H4 (cell line): ENCODE measurements at regions not wholly inside any gene's neighbourhood (a gene's known extent, or its start where the extent isn't known, plus 50 kb on each side); places are given as distances from the start of the nearest gene placed in this dataset.
"Not testable (repeated sequence)": the region's sequence is repeated elsewhere in the genome, so short reads cannot be mapped to it uniquely, and the experiment has no call there.

Experiments
- DNase-seq: peaks from one replicate; pipeline ENCODE4 v3.0.0-alpha.2; 2015; ENCODE audit warnings: low spot score

GRCh38 chr4:14315129-14315528 lies 687.2 kb upstream of the CPEB2 start:
- no peak for DNase-seq

DNA sequence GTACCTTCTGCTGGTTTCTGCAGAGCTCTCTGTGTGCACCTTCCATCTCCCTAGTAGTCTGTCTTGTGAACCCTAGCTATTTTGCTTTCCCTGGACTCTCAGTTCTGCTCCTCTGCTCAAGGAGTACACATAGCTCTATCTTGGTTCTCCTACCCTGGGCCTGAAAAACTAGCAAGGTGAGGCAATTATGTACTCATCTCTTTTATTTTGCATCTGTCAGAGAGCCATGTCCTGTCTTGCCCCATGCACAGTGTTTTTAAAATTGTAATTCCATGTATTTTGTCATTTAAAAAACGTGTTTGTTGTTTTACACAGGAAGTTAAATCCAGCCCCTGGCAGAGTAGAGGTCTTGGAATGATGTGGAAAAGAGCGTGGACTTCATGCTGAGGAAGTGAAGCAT lies 684.9 kb upstream of the CPEB2 start:
- DNase-seq, result no peak

DNA sequence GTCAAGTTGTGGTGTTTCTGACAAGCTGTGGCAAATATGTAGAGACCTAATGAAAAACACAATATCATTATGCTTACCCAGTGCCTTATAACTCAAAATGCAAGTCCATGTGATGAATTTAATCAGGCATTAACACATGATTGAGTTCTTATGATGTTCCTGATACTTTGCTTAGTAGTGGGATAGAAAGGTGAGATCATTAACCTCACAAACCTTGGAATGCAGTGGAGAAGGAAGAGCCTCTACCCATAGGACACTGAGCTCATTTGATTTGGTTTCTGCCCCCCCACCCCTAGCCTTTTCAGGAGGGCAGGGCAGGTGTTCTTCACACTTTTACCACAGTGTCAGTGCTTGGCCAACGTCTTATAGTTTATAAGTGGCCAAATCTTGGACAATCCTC lies 683.6 kb upstream of the CPEB2 start:
- no peak for DNase-seq

DNA sequence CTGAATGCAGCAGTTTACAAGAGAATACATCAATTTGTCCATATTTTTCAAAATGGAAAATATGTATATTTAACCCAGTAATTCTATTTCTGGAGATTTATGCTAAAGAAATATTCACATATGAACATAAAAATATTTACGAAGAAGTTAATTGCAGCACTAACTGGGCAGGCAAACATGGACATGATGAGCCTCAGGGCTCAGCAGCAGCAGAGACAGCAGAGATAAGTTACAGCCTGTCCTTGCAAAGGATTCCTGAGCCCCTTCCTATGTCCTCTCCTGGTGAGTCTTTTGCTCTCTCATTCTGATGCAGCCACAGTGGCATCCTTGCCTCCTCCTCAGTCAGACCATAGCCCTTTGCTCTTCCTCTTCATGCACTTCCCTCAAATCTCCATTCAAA lies 680.6 kb upstream of the CPEB2 start:
- no peak for DNase-seq

DNA sequence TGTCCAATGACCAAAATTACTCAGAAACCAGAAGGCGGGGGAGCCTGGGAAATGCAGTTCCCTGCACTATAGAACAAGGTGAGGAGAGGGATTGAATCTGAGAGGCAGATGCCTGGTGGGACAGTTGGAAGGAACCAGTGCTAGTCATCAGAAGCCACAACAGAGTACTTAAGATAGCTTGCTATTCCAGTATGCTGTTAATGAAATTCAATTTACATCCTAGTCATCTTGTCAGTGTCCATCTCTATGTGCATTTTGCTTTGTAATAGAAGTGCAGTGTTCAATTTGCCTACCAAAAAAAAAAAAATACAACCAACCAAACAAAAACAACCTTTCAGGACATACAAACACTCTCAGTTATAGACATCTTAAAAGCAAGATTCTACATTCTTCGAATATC lies 679.1 kb upstream of the CPEB2 start:
- no peak for DNase-seq

GRCh38 chr4:14329228-14329627 lies 673.1 kb upstream of the CPEB2 start:
- no peak for DNase-seq

DNA sequence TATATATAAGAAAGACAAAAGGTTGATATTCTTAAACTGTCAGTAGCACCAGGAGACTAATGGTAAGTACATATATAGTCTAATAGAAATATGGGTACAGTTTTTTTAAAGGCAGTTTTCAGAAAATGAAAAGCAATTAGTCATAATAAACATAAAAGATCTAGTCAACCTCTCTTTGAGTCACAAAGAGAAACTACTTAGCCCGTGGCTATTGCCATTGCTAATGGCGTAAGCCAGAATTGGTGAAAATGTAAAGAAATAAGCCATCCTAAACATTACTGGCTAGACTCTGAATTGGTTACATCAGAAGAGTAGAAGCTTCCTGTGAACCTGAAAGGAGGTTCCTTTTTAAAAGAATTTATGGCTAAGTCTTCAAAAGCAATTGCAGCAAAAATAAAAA lies 668.7 kb upstream of the CPEB2 start:
- no peak for DNase-seq

GRCh38 chr4:14334166-14334565 lies 668.1 kb upstream of the CPEB2 start:
- no peak for DNase-seq

DNA sequence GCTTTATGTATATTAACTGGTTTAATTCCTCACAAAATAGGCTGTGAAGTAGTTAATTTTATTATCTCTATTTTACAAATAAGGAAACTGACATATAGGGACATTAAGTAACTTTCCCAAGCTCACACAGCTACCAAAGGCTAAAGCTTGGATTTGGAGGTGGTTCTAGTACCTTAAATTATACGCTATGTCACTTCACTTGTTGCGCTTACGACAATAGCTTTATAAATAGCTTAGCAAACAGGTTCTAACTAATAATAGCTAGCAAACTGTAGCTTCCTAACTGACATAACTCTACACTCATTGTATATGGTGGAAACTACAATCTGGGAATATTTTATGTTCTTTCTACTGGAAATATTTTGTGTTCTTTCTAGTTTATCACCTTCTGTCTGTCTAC lies 666.4 kb upstream of the CPEB2 start:
- no peak for DNase-seq

DNA sequence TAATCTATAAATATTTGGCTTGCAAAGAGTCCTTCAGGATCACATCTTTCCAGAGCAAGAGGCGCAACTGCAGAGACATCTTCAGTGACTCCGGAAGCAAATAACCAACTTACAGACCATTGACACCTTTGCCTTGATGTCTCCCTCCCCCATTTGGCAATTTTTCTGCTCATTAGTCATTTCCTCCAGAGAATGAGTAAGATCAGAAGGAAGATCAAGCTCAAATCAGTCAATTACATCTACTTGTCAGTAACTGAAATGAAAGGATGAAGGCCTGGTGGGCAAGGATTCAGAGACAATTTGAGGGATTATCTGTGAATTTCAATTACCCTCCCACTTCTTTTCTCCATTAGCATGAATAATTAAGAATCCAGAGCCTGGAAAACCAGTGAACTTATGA lies 665.6 kb upstream of the CPEB2 start:
- DNase-seq, result no peak

DNA sequence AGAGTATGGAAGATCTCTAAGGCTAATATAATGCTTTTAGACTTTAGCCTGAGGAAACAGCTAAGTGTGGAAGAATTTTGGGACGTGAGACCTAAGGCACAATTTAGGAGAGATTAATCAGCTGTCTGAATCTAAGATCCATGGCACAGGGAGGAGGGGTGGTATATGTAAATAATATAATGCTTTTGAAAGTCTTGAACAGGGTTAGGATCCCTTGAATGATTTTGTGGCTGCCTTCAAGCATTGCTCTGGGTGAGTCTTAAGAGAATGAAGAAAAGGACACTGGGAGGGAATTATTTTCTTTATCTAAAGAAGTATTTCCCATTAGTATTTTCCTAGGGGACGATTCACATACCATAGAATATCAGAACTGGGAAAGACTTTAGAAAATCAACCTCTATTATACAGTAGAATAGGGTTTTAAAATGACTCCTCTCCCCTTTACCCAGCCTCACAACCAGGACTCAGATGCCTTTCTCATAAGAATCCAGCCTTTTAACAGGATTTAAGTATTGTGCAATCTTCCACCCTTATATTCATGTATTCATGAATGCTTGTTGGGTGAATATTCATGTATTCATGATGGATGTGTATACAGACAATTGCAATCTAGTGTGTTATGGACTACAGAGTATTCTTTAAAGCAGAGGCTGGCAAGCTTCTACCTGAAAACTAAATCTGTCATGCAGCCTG lies 664.2 kb upstream of the CPEB2 start:
- DNase-seq, result no peak

DNA sequence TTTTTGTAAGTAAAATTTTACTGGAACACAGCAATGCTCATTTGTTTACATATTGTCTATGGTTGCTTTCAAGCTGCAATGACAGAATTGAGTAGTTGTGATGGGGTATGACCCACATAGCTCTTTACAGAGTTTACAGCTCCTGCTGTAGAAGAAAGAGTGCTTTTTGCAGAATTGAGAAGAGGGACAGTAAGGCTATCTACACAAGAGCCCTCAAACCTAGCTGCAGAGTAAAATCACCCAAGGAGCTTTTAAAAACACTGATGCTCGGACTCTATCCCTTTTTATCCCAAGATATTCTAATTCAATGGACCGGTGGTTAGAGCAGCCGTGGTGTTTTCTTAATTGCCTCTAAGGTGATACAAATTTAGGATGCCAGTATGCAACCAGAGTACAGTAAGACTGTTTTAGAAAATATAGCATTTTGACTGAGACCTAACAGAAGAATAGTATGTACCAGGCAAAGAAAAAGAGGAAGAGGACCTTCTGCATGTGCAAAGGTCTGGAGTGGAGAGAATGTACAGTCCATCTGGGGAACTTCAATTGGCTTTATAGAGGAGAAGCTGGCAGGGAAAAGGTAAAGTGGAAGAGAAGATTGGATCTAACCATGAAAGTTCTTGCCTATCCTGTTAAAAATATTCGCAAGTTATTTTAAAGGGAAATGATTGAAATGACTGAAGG lies 663.6 kb upstream of the CPEB2 start:
- no peak for DNase-seq

DNA sequence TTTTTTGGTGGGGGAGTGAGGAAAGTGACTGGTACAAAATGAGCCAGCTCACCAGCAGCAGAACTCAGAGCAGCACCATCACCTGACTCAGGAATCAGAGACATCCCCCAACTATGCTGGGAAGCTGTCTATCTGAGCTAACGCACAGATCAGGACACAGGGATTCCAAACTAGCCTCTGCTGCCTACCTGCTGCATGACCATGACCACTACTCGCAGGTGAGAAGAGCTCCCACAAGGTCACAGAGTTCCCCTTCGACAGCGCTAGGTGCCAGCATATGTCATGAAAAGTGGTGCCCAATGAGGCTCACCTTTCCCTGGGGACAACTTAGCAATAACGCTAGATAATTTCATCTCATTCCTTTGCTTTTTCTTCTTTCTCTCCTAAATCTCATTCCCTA lies 662.6 kb upstream of the CPEB2 start:
- DNase-seq, result no peak

DNA sequence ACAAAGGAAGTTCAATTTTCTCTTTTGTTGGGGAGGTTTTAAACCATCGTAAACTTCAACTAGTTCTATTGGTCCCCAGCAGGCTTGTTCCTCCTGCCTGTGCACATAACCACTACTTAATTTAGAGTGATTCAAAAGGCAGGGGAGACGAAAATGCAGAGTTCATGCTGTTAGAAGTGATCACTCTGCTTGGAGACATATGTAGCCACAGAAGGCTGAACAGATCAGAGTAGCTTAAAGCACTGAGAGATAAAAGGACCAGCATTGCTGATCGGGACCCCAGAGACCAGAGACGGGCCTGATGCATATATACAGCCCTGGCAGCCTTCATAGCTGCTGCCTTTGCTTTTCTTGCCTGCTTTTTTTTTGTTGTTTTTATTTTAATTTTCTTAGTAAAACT lies 662.0 kb upstream of the CPEB2 start:
- no peak for DNase-seq

- no peak for DNase-seq
Measured at GRCh38 chr4:14343961-14344360, 658.3 kb upstream of the CPEB2 start.

- peak; percentile 17 for DNase-seq
Measured at GRCh38 chr4:14345356-14345775, 656.9 kb upstream of the CPEB2 start.

DNA sequence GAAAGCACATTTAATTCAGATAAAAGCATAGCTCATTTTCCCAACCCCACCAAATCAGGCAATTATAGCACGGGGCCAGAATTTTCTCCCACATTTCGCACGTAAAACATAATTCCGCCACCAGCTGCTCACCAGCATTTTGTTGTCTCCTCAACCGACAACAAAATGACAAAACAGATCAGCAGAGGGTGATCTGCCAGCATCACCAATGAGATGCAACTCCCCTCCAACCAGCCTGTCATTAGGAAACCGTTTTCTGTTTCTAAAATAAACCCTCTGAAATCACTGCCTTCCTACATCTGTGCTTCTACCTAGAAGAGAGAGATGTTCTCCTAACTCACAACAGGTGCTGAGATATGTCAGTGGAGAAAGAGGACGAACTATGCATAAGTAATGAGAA lies 654.8 kb upstream of the CPEB2 start:
- no peak for DNase-seq

DNA sequence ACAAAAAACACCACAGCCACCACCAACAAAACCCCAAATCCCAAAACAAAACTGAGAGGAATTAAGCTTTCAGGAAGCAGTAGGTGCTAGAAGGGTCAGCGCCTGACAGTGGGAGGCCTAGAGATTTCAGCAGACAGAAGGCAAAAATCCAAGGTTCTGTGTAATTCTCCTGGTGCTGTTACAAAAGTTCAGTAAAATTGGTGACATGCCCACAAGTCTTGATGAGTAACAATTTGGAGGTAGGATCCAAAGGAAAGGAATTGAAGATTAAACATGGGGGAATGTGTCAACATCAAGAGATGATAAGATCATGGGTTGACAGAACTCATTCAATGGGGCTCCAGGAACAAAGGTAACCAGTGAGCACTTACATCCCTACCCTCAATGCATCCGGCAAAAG lies 653.8 kb upstream of the CPEB2 start:
- DNase-seq, result no peak

- not testable (repeated sequence) for DNase-seq
Measured at GRCh38 chr4:14358544-14359160, 643.6 kb upstream of the CPEB2 start.

DNA sequence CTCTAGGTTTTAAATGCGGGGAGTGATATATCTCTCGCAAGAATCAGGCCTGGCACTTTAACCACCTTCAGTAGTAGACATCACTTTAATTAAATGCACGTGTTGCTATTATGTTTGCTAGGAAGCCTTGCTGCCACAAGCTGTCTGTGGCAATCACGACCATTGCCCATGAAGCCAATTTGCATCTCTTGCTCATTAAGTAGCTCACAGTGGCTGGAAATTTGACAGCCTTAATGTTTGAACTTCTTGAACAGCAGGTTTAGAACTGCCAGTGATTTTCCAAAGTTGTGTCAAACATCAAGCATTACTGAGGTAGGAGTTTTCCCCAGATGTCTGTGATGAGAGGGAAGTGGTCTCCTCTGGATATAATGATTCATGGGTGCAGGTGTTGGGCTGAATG lies 642.3 kb upstream of the CPEB2 start:
- no peak for DNase-seq

DNA sequence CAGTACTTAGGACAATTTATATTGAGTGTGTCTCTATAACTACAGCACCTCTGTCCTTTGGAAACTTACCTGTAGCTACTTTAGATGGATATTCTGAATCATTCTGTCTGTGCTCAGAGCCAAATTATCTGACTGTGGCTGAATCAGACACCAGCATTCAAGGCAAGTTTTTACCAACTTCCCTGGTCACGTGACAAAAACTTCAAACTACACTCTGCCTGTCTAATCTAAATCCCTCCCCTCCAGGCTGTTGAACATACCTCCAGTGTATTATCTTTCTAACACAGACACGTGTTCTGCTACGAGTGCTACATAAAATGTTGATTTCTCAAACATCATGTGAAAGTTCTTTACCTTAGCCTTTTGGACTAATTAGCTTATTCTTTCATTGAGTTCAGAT lies 641.2 kb upstream of the CPEB2 start:
- no peak for DNase-seq

GRCh38 chr4:14362385-14362784 lies 639.9 kb upstream of the CPEB2 start:
- no peak for DNase-seq

GRCh38 chr4:14364953-14365536 lies 637.2 kb upstream of the CPEB2 start:
- no peak for DNase-seq
